Endothelial cell of umbilical vein (primary cell): ENCODE measurements at regions not wholly inside any gene's neighbourhood (a gene's known extent, or its start where the extent isn't known, plus 50 kb on each side); places are given as distances from the start of the nearest gene placed in this dataset.
A peak's percentile ranks its signal among the peaks of the same experiment; 100 is the strongest.

Source experiments
- BruUV-seq: library from RNA; stranded (reverse); fragments of 400-500 nt; replicated peaks from 2 replicates; lab custom pipeline; 2021; lab: Mats Ljungman, UMichigan
- CTCF ChIA-PET: fragments of 300-600, 350-600 bp; sonication (Branson Sonifier 250); formaldehyde crosslinking; loops from one replicate; lab custom pipeline; 2021; ENCODE audit warnings: antibody characterized with exemption, inconsistent platforms; lab: Charles Lee
- POLR2A ChIA-PET: fragments of 300-600, 350-600 bp; sonication (Branson Sonifier 250); formaldehyde crosslinking; loops from one replicate; lab custom pipeline; 2021; ENCODE audit warnings: antibody characterized with exemption, inconsistent platforms; lab: Charles Lee
- DNase-seq: peaks from one replicate; pipeline ENCODE4 v3.0.0-alpha.2; 2011; ENCODE audit warnings: low read depth, low spot score
- FAIRE-seq: peaks from 2 replicates; lab custom pipeline; 2011; peaks lifted over from hg19 to GRCh38; lab: Jason Lieb, UNC
- H2AFZ ChIP-seq: 2 replicates; pipeline ENCODE4 v1.6.0; 2012; ENCODE audit warnings: low read depth, low read length, control low read depth, inconsistent platforms
- H3K27ac ChIP-seq: 2 replicates; pipeline ENCODE4 v1.5.1; 2011; ENCODE audit warnings: low read depth, mild to moderate bottlenecking, control low read depth, low read length, moderate library complexity; ENCODE audit not compliant: insufficient read depth
- H3K27me3 ChIP-seq, 2 experiments: 2 replicates each; pipeline versions ENCODE4 v1.6.0 to v1.6.1; 2011; ENCODE audit warnings: low read length in 2 of 2, mixed read lengths in 1 of 2; ENCODE audit not compliant: control insufficient read depth in 2 of 2, insufficient read depth in 2 of 2
- H3K36me3 ChIP-seq, 2 experiments: 2 replicates in 1 of 2; 3 replicates in 1 of 2; pipeline ENCODE4 v1.5.1; 2011; ENCODE audit warnings: low read length in 2 of 2, mild to moderate bottlenecking in 1 of 2, moderate library complexity in 1 of 2; ENCODE audit not compliant: control insufficient read depth in 2 of 2, insufficient read depth in 2 of 2; ENCODE audit errors: extremely low read depth in 1 of 2
- H3K4me1 ChIP-seq: 3 replicates; pipeline ENCODE4 v1.5.1; 2011; ENCODE audit warnings: mild to moderate bottlenecking, low read length; ENCODE audit not compliant: control insufficient read depth, insufficient read depth; ENCODE audit errors: extremely low read depth
- H3K4me2 ChIP-seq: 2 replicates; pipeline ENCODE4 v1.6.1; 2011; ENCODE audit warnings: low read length, control low read depth, mixed read lengths; ENCODE audit not compliant: insufficient read depth
- H3K4me3 ChIP-seq, 3 experiments: fragments of 200-600 bp in 1 of 3; sonication (generic), shearing (Covaris generic) in 1 of 3; replicated peaks in 1 of 3; 2 replicates each; pipeline ENCODE4 v1.5.1; 2011 to 2016; ENCODE audit warnings: control low read depth in 3 of 3, low read length in 3 of 3, mild to moderate bottlenecking in 2 of 3, inconsistent platforms in 1 of 3, low read depth in 1 of 3, moderate library complexity in 1 of 3; ENCODE audit not compliant: insufficient read depth in 1 of 3
- H3K79me2 ChIP-seq: 2 replicates; pipeline ENCODE4 v1.6.0; 2012; ENCODE audit warnings: low read length, inconsistent platforms; ENCODE audit not compliant: control insufficient read depth, insufficient read depth
- H3K9ac ChIP-seq: replicated peaks from 2 replicates; pipeline ENCODE3; 2011; ENCODE audit warnings: low read length, control low read depth; ENCODE audit not compliant: insufficient read depth; ENCODE audit errors: extremely low read depth
- H3K9me1 ChIP-seq: replicated peaks from 3 replicates; pipeline ENCODE4 v1.6.0; 2011; ENCODE audit warnings: mild to moderate bottlenecking, low read length; ENCODE audit not compliant: control insufficient read depth, insufficient read depth; ENCODE audit errors: extremely low read depth
- H3K9me3 ChIP-seq: replicated peaks from 2 replicates; pipeline ENCODE4 v1.5.1; 2012; ENCODE audit warnings: low read length, inconsistent platforms; ENCODE audit not compliant: control insufficient read depth, insufficient read depth
- H4K20me1 ChIP-seq: replicated peaks from 2 replicates; pipeline ENCODE3; 2011; ENCODE audit warnings: mild to moderate bottlenecking, low read length; ENCODE audit not compliant: control insufficient read depth, insufficient read depth; ENCODE audit errors: extremely low read depth
- CTCF ChIP-seq, 2 donors: IDR thresholded peaks; 1 replicate in 1 of 2; 2 replicates in 1 of 2; pipeline ENCODE4 v1.5.1; 2011; ENCODE audit warnings: low read length in 2 of 2, mild to moderate bottlenecking in 2 of 2, moderate library complexity in 2 of 2, control low read depth in 1 of 2, inconsistent platforms in 1 of 2, low read depth in 1 of 2; ENCODE audit not compliant: insufficient read depth in 1 of 2; ENCODE audit errors: extremely low read depth in 1 of 2
- FOS ChIP-seq: IDR thresholded peaks from 2 replicates; pipeline ENCODE4 v1.6.1; 2011; ENCODE audit warnings: mild to moderate bottlenecking, low read length, moderate library complexity, borderline replicate concordance; ENCODE audit not compliant: insufficient read depth
- POLR2AphosphoS5 ChIP-seq: IDR thresholded peaks from 2 replicates; pipeline ENCODE4 v1.6.1; 2012; ENCODE audit warnings: low read depth, mild to moderate bottlenecking, control low read depth, low read length, moderate library complexity; ENCODE audit not compliant: insufficient read depth
- dilution Hi-C: fragments of 300-500 bp; cut with MboI; formaldehyde crosslinking; loops from one replicate; pipeline ENCODE4 v1.15.0; 2019; ENCODE audit warnings: low sequenced_read_pairs; ENCODE audit not compliant: extremely low pct_ligation_motif_present
- intact Hi-C: fragments of 100-400 bp; cut with micrococcal nuclease; formaldehyde crosslinking; loops from one replicate; pipeline ENCODE4 v1.10.0; 2022

GRCh38 chr15:101578443-101578894 is 73.7 kb downstream of the TM2D3 start:
- Histone ChIP-seq H3K79me2 (no peaks in the 10 kb centered on the region), H3K9me1 (no peaks in the 10 kb centered on the region), H4K20me1 (no peaks in the 10 kb centered on the region), H3K4me2 (no peak overlapping the region), H3K9ac (no peak overlapping the region), H3K27ac (no peak overlapping the region), H3K4me1 (peaks cover 15% of the 10 kb centered on the region), H3K4me3 (no peak overlapping the region), H3K9me3 (no peaks in the 10 kb centered on the region), H3K27me3 (peaks cover 0 to 2% of the 10 kb centered on the region in 2 experiments), H3K36me3 (no peaks in the 10 kb centered on the region), H2AFZ (no peak overlapping the region)
- no TSS peak for BruUV-seq
- dilution Hi-C loops, result no loop called here
- DNase-seq (no peak), FAIRE-seq (no peak)
- TF ChIP-seq POLR2AphosphoS5, result no peak
- TF ChIP-seq CTCF (IDR thresholded peaks at IDR 0.05; ENCODE audit: extremely low read depth in 1 of 2, insufficient read depth in 1 of 2, low read depth in 1 of 2, low read length in 2 of 2), result peak in 1 of 2 donors; percentile 31
- intact Hi-C loops, result loop anchor here (5.0 kb wide), 1 partner anchor 276 kb away; no protein-coding TSS in a partner anchor
- POLR2A ChIA-PET, result no interaction called here
- CTCF ChIA-PET, result interaction anchor here (1.9 kb wide), 1 partner anchor 278 kb away, joined by 4 read pairs; no protein-coding TSS in a partner anchor

GRCh38 chr15:101573951-101574350 is 78.2 kb downstream of the TM2D3 start:
- H3K79me2 ChIP-seq, result no peaks in the 10 kb centered on the region
- H3K4me3 ChIP-seq, result no peak overlapping the region
- intact Hi-C loops (no loop called here), dilution Hi-C loops (no loop called here)
- CTCF ChIA-PET, result no interaction called here
- H3K9me3 ChIP-seq, result no peaks in the 10 kb centered on the region
- no peaks in the 10 kb centered on the region for H4K20me1 ChIP-seq
- BruUV-seq, result no TSS peak
- FAIRE-seq, result no peak
- no peaks in the 10 kb centered on the region for H3K36me3 ChIP-seq
- no peaks in the 10 kb centered on the region for H3K9me1 ChIP-seq
- no peak for DNase-seq
- no peak overlapping the region for H3K9ac ChIP-seq
- H3K27me3 ChIP-seq, result peaks cover 0 to 2% of the 10 kb centered on the region in 2 experiments
- POLR2A ChIA-PET, result no interaction called here
- no peak overlapping the region for H2AFZ ChIP-seq
- H3K27ac ChIP-seq, result no peak overlapping the region
- H3K4me2 ChIP-seq, result no peak overlapping the region
- peaks cover 10% of the 10 kb centered on the region for H3K4me1 ChIP-seq
- TF ChIP-seq FOS (no peak), CTCF (IDR thresholded peaks at IDR 0.05; ENCODE audit: extremely low read depth in 1 of 2, insufficient read depth in 1 of 2, low read depth in 1 of 2, low read length in 2 of 2) (no peak)
